Lower lobe of right lung (tissue), 2 donors: ENCODE measurements at regions not wholly inside any gene's neighbourhood (a gene's known extent, or its start where the extent isn't known, plus 50 kb on each side); places are given as distances from the start of the nearest gene placed in this dataset.

Experiments
- ATAC-seq, 2 donors: fragments of 200-7000 bp; cut with Tn5 transposase; one replicate each; pipeline ENCODE4 v1.9.1; 2020 to 2022; ENCODE audit warnings: mild to moderate bottlenecking in 2 of 2, moderate library complexity in 2 of 2
- DNase-seq: peaks from one replicate; pipeline ENCODE4 v3.0.0-alpha.2; 2020
- H3K27ac ChIP-seq: fragments of 200-600 bp; one replicate; pipeline ENCODE4 v1.8.0; 2022
- H3K27me3 ChIP-seq: fragments of 200-600 bp; one replicate; pipeline ENCODE4 v1.8.0; 2022; ENCODE audit warnings: low read depth
- H3K36me3 ChIP-seq: fragments of 200-600 bp; one replicate; pipeline ENCODE4 v1.8.0; 2022; ENCODE audit warnings: mild to moderate bottlenecking
- H3K4me1 ChIP-seq: fragments of 200-600 bp; one replicate; pipeline ENCODE4 v1.8.0; 2022
- H3K4me3 ChIP-seq: fragments of 200-600 bp; one replicate; pipeline ENCODE4 v1.8.0; 2022; ENCODE audit warnings: mild to moderate bottlenecking
- H3K9me3 ChIP-seq: fragments of 200-600 bp; one replicate; pipeline ENCODE4 v1.8.0; 2022
- intact Hi-C: fragments of 100-400 bp; cut with DNase I; formaldehyde crosslinking; loops from one replicate; pipeline ENCODE4 v1.11.0; 2022
- TF ChIP-seq, protein P1 (sequence below): fragments of 200-600 bp; IDR thresholded peaks from one replicate; pipeline ENCODE4 v1.8.0; 2022; ENCODE audit warnings: antibody characterized with exemption, mild to moderate bottlenecking
- donor health status: DM: no; HTN: yes; CAD: no; lungs with severe emphysema.

DNA sequence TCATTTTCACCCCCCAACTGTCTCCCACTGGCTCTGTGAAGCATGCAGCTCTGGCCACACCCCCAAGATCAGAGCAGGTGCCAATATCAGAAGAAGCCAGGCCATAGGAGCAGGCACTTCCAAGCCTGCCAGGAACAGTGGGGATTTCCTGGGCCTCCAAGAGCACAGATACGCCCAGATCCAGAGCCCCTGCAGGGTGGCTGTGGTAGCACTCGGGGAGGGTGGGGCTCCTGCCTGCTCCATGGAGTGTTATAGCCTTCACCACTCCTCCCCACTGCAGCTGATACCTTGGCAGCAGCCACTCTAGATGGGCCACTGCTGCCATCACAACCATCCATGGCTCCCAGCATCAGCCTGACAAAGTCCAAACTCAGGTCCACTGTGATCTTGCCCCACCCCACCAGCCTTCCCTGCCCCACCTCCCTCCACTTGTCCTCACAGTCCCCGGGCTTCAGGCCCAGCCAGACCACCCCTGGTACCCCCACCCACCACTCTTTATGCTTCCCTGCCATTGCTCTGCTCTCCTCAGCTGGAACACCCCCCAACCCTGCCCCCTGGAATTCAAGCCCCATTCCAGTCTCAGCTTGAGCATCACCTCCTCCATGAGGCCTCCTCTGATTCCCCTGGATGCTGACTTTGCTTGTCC, 448.3 kb downstream of the MATN1 start:
- H3K4me1 ChIP-seq, result no peaks in the 10 kb centered on the region
- H3K4me3 ChIP-seq, result no peak overlapping the region
- intact Hi-C loops, result no loop called here
- TF ChIP-seq, protein P1, sequence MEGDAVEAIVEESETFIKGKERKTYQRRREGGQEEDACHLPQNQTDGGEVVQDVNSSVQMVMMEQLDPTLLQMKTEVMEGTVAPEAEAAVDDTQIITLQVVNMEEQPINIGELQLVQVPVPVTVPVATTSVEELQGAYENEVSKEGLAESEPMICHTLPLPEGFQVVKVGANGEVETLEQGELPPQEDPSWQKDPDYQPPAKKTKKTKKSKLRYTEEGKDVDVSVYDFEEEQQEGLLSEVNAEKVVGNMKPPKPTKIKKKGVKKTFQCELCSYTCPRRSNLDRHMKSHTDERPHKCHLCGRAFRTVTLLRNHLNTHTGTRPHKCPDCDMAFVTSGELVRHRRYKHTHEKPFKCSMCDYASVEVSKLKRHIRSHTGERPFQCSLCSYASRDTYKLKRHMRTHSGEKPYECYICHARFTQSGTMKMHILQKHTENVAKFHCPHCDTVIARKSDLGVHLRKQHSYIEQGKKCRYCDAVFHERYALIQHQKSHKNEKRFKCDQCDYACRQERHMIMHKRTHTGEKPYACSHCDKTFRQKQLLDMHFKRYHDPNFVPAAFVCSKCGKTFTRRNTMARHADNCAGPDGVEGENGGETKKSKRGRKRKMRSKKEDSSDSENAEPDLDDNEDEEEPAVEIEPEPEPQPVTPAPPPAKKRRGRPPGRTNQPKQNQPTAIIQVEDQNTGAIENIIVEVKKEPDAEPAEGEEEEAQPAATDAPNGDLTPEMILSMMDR, result no peak
- no peak for ATAC-seq
- H3K27me3 ChIP-seq, result peaks cover 9% of the 10 kb centered on the region
- no peak for DNase-seq
- H3K36me3 ChIP-seq, result no peaks in the 10 kb centered on the region
- H3K27ac ChIP-seq, result no peak overlapping the region
- no peaks in the 10 kb centered on the region for H3K9me3 ChIP-seq

DNA sequence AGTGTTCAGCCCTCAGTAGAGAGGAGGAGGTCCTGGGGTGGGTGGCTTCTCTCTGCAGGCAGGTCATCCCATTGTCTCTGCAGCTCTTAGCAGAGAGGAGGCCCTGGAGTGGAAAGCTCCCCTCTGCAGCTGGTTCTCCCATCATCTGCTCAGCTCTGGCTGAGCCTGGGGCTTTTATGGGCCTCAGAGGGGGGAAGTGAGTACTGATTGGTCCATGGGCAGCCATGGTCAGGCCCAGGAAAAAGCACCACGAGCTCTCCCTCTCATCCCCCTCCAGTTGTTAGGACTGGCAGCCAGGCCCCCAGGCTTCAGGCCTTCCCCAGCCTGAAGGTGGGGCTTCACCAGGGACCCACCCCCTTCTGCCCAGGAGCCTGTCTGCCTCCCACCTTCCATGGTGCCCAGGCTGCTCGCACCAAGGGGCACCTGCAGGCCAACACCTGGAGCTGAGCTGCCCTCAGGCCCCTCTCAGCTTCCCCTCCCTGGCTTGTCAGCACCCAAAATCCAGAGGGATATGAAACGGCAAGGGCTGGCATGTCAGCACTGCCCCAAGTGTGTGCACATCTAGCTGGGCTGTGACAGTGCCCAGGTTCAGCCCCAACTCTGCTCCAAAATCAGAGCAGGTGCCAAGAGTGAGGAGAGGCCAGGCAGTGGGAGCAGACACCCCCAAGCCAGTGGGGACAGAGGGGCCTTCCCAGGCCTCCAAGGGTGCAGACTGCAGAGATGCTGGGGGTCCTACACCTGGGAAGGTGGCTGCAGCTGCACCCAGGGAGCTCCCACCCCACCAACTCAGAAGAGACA, 449.0 kb downstream of the MATN1 start:
- H3K36me3 ChIP-seq, result no peaks in the 10 kb centered on the region
- H3K9me3 ChIP-seq, result no peaks in the 10 kb centered on the region
- H3K4me3 ChIP-seq, result no peak overlapping the region
- TF ChIP-seq, protein P1, result no peak
- no peaks in the 10 kb centered on the region for H3K4me1 ChIP-seq
- no peak for ATAC-seq
- no peak for DNase-seq
- H3K27ac ChIP-seq, result no peak overlapping the region
- H3K27me3 ChIP-seq, result peaks cover 9% of the 10 kb centered on the region
- intact Hi-C loops, result no loop called here

DNA sequence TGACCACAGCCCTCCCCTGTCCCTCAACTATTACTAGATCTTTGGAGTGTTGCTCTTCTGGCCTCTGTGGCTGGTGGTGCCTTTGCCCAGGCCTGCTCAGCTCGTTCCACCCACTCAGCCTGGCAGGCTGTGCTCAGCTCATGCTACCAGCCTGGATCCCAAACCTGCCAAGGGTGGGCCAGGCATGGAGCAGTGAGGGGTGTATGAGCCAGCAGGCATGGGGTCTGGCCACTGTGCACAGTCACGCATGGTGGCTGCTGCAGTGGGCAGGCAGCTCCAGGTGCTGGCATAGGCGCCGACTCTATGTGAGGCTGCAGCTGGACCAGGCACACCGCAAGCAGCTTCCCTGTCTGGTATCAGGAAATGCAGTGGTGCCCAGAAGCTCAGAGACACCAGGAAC, 449.9 kb downstream of the MATN1 start:
- intact Hi-C loops, result no loop called here
- TF ChIP-seq, protein P1, result no peak
- peaks cover 7% of the 10 kb centered on the region for H3K27me3 ChIP-seq

DNA sequence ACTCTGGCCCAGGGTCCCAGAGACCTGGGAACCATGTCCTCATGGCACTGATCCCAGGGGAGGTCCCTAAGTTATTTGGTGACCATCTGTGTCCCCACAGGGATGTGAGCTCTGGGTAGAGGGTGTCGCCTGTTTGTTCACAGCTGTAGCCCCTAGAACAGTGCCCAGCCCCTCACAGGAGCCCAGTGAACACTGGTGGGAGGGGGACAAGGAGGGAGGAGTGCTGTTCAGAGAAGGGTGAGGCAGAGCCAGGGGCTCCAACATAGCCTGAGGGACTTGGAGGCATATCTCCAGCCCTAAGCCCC, 450.4 kb downstream of the MATN1 start:
- ATAC-seq, result no peak
- intact Hi-C loops, result no loop called here
- no peak for DNase-seq
- H3K36me3 ChIP-seq, result no peaks in the 10 kb centered on the region
- H3K4me1 ChIP-seq, result no peaks in the 10 kb centered on the region
- H3K4me3 ChIP-seq, result no peak overlapping the region
- TF ChIP-seq, protein P1, result no peak
- no peak overlapping the region for H3K27ac ChIP-seq
- no peaks in the 10 kb centered on the region for H3K9me3 ChIP-seq
- H3K27me3 ChIP-seq, result peaks cover 5% of the 10 kb centered on the region

More for the DNA sequence above, 449.9 kb downstream of the MATN1 start:
- no peaks in the 10 kb centered on the region for H3K4me1 ChIP-seq
- no peak for DNase-seq
- no peak overlapping the region for H3K27ac ChIP-seq
- H3K36me3 ChIP-seq, result no peaks in the 10 kb centered on the region
- no peaks in the 10 kb centered on the region for H3K9me3 ChIP-seq
- no peak overlapping the region for H3K4me3 ChIP-seq
- ATAC-seq, result no peak

DNA sequence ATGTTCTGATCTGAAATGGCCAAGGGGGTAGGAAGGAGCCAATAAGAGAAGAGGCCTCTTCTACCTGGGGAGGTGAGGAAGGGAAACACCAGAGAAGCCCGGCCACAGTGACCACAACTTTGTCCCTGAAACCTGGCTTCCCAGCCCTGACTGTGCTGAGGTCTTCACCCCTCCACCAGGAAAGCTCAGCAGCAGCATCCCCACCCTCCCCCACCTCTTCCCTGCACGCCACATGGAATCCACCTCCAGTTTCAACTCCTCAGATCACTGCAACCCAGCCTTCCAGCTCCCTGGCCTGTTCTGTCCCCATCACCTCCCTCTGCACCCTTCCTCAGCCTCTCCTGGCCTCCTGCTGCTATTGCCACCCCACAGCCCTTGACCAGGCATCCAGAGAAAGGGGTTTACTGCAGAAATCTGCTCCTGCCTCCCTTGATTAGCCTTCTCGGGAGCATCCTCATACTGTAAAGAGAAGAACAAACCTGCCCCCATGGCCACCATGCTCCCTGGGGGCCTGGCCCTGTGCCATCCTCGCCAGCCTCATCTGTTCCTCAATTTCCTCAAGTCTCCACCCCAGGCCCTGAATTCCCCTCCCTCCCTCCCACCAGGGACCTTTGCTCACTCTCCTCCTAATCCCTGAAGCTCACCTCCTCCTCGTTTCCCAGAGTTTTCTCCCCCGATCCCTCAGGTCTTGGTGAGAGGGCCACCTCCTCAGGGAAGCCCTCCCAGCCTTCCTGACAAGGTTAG, 450.9 kb downstream of the MATN1 start:
- H3K9me3 ChIP-seq, result no peaks in the 10 kb centered on the region
- intact Hi-C loops, result no loop called here
- no peaks in the 10 kb centered on the region for H3K4me1 ChIP-seq
- no peak overlapping the region for H3K4me3 ChIP-seq
- H3K27ac ChIP-seq, result no peak overlapping the region
- ATAC-seq, result no peak
- peaks cover 5% of the 10 kb centered on the region for H3K27me3 ChIP-seq
- DNase-seq, result no peak
- H3K36me3 ChIP-seq, result no peaks in the 10 kb centered on the region
- TF ChIP-seq, protein P1, result no peak
